MM.1S (cell line): ENCODE measurements at regions not wholly inside any gene's neighbourhood (a gene's known extent, or its start where the extent isn't known, plus 50 kb on each side); places are given as distances from the start of the nearest gene placed in this dataset.

Experiments
- DNase-seq: peaks from one replicate; pipeline ENCODE4 v3.0.0-alpha.2; 2015
- H2AFZ ChIP-seq: fragments of 300-600 bp; sonication (generic); 2 replicates; pipeline ENCODE4 v1.6.0; 2016; ENCODE audit warnings: antibody characterized with exemption, low read length
- H3F3A ChIP-seq: fragments of 300-600 bp; sonication (generic); 2 replicates; pipeline ENCODE4 v1.6.1; 2016; ENCODE audit warnings: mild to moderate bottlenecking, antibody characterized with exemption, low read length, moderate library complexity, mixed read lengths; ENCODE audit not compliant: insufficient read depth
- H3K27ac ChIP-seq: fragments of 300-600 bp; sonication (generic); 2 replicates; pipeline ENCODE4 v1.5.1; 2016; ENCODE audit warnings: mild to moderate bottlenecking, low read length
- H3K27me3 ChIP-seq: fragments of 300-600 bp; sonication (generic); replicated peaks from 2 replicates; pipeline ENCODE4 v1.6.0; 2016; ENCODE audit warnings: low read length; ENCODE audit not compliant: insufficient read depth
- H3K36me3 ChIP-seq: fragments of 300-600 bp; sonication (generic); replicated peaks from 2 replicates; pipeline ENCODE4 v1.6.1; 2016; ENCODE audit warnings: mild to moderate bottlenecking, low read length, mixed read lengths; ENCODE audit not compliant: insufficient read depth
- H3K4me1 ChIP-seq: fragments of 300-600 bp; sonication (generic); 2 replicates; pipeline ENCODE4 v1.6.1; 2016; ENCODE audit warnings: low read length, mixed read lengths
- H3K4me2 ChIP-seq: fragments of 300-600 bp; sonication (generic); 2 replicates; pipeline ENCODE4 v1.6.0; 2016; ENCODE audit warnings: low read depth, low read length
- H3K4me3 ChIP-seq: fragments of 300-600 bp; sonication (generic); 2 replicates; pipeline ENCODE4 v1.5.1; 2016; ENCODE audit warnings: low read length, mixed read lengths
- H3K79me2 ChIP-seq: fragments of 300-600 bp; sonication (generic); 2 replicates; pipeline ENCODE4 v1.6.1; 2016; ENCODE audit warnings: mixed run types, low read length, mixed read lengths
- H3K9ac ChIP-seq: fragments of 300-600 bp; sonication (generic); 2 replicates; pipeline ENCODE4 v1.6.1; 2016; ENCODE audit warnings: low read length, mixed read lengths
- H3K9me2 ChIP-seq: fragments of 300-600 bp; sonication (generic); replicated peaks from 2 replicates; pipeline ENCODE4 v1.6.1; 2016; ENCODE audit warnings: mild to moderate bottlenecking, low read length, mixed read lengths; ENCODE audit not compliant: insufficient read depth
- H3K9me3 ChIP-seq: fragments of 300-600 bp; sonication (generic); replicated peaks from 2 replicates; pipeline ENCODE4 v1.6.1; 2016; ENCODE audit warnings: mild to moderate bottlenecking, low read length, mixed read lengths; ENCODE audit not compliant: insufficient read depth
- H4K20me1 ChIP-seq: fragments of 300-600 bp; sonication (generic); 2 replicates; pipeline ENCODE4 v1.6.1; 2016; ENCODE audit warnings: mild to moderate bottlenecking, low read length, moderate library complexity, mixed read lengths; ENCODE audit not compliant: insufficient read depth
- CTCF ChIP-seq: fragments of 300-600 bp; sonication (generic); IDR thresholded peaks from 2 replicates; pipeline ENCODE4 v1.5.1; 2016; ENCODE audit warnings: antibody characterized with exemption, low read length, mixed read lengths
- EZH2 ChIP-seq: fragments of 300-600 bp; sonication (generic); optimal IDR thresholded peaks from 2 replicates; pipeline ENCODE3; 2017; ENCODE audit warnings: low read depth, mild to moderate bottlenecking, antibody characterized with exemption, low read length, mixed read lengths
- EZH2phosphoT487 ChIP-seq: fragments of 300-600 bp; sonication (generic); IDR thresholded peaks from 2 replicates; pipeline ENCODE4 v1.6.1; 2018; ENCODE audit warnings: antibody characterized with exemption, low read length

GRCh38 chr2:43050866-43051265 lies 175.5 kb downstream of the ZFP36L2 start:
- no peak overlapping the region for H3K27ac ChIP-seq
- no peak overlapping the region for H3K4me3 ChIP-seq
- H3K36me3 ChIP-seq, result no peaks in the 10 kb centered on the region
- no peaks in the 10 kb centered on the region for H3K27me3 ChIP-seq
- no peak overlapping the region for H3K4me2 ChIP-seq
- TF ChIP-seq CTCF (no peak), EZH2phosphoT487 (no peak), EZH2 (no peak)
- H4K20me1 ChIP-seq, result no peaks in the 10 kb centered on the region
- H3K9ac ChIP-seq, result no peak overlapping the region
- H3K4me1 ChIP-seq, result no peaks in the 10 kb centered on the region
- H3F3A ChIP-seq, result no peaks in the 10 kb centered on the region
- H3K79me2 ChIP-seq, result no peaks in the 10 kb centered on the region
- no peak overlapping the region for H2AFZ ChIP-seq
- no peaks in the 10 kb centered on the region for H3K9me2 ChIP-seq
- no peak for DNase-seq
- H3K9me3 ChIP-seq, result no peaks in the 10 kb centered on the region

GRCh38 chr2:43049836-43050801 lies 176.3 kb downstream of the ZFP36L2 start:
- no peaks in the 10 kb centered on the region for H3K36me3 ChIP-seq
- no peaks in the 10 kb centered on the region for H3K4me1 ChIP-seq
- no peak overlapping the region for H3K4me3 ChIP-seq
- no peaks in the 10 kb centered on the region for H3K27me3 ChIP-seq
- H3F3A ChIP-seq, result no peaks in the 10 kb centered on the region
- H3K9me2 ChIP-seq, result no peaks in the 10 kb centered on the region
- no peak overlapping the region for H2AFZ ChIP-seq
- no peak overlapping the region for H3K4me2 ChIP-seq
- no peaks in the 10 kb centered on the region for H3K79me2 ChIP-seq
- no peak overlapping the region for H3K27ac ChIP-seq
- no peaks in the 10 kb centered on the region for H4K20me1 ChIP-seq
- H3K9ac ChIP-seq, result no peak overlapping the region
- no peaks in the 10 kb centered on the region for H3K9me3 ChIP-seq
- DNase-seq, result no peak
- no peak for TF ChIP-seq EZH2phosphoT487
- TF ChIP-seq CTCF, result no peak
- no peak for TF ChIP-seq EZH2

DNA sequence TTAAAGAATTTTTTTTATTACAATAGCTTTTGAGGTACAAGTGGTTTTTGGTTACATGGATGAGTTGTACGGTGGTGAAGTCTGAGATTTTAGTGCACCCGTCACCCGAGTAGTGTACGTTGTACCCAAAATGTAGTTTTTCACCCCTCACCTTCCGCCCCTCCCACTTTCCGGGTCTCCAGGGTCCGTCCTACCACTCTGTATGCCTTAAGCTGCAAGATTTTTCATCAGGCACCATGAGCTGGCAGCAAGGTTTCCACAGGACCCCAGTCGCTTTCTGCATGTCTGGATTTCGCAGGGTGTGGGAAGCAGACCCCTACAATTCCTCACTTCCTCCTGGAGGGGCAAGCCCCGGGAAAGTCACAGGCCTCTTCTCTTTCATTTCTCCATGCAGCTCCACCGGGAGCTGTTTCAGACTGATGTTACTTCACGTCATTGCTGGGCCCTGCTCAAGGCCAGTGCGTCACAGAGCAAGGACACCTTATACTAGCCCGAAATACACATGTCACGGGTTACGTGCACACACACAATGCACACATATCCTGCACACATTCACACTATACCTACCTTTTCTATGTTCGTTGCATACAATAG lies 179.1 kb downstream of the ZFP36L2 start:
- no peaks in the 10 kb centered on the region for H3K36me3 ChIP-seq
- H2AFZ ChIP-seq, result no peak overlapping the region
- no peaks in the 10 kb centered on the region for H4K20me1 ChIP-seq
- H3K4me1 ChIP-seq, result no peaks in the 10 kb centered on the region
- no peak overlapping the region for H3K27ac ChIP-seq
- H3K79me2 ChIP-seq, result no peaks in the 10 kb centered on the region
- TF ChIP-seq EZH2 (no peak), EZH2phosphoT487 (no peak), CTCF (no peak)
- no peaks in the 10 kb centered on the region for H3K9me3 ChIP-seq
- no peaks in the 10 kb centered on the region for H3F3A ChIP-seq
- no peak for DNase-seq
- no peak overlapping the region for H3K4me3 ChIP-seq
- no peak overlapping the region for H3K4me2 ChIP-seq
- no peak overlapping the region for H3K9ac ChIP-seq
- H3K27me3 ChIP-seq, result no peaks in the 10 kb centered on the region
- H3K9me2 ChIP-seq, result no peaks in the 10 kb centered on the region
